ENCODE measurements at regions not wholly inside any gene's neighbourhood (a gene's known extent, or its start where the extent isn't known, plus 50 kb on each side); places are given as distances from the start of the nearest gene placed in this dataset.

- intact Hi-C loops (cut with micrococcal nuclease) = no loop called here
These were observed 311.4 kb downstream of the CDH26 start for GRCh38 chr20:60269573-60270162.

GRCh38 chr20:60270341-60270740 is 312.1 kb downstream of the CDH26 start:
- intact Hi-C loops (cut with micrococcal nuclease) = no loop called here

GRCh38 chr20:60271597-60271996 is 313.4 kb downstream of the CDH26 start:
- intact Hi-C loops (cut with micrococcal nuclease) = no loop called here

- intact Hi-C loops (cut with micrococcal nuclease) = no loop called here
These were observed 314.6 kb downstream of the CDH26 start for GRCh38 chr20:60272790-60273189.

- intact Hi-C loops (cut with micrococcal nuclease) = no loop called here
These were observed 316.5 kb downstream of the CDH26 start for GRCh38 chr20:60274717-60275116.

- intact Hi-C loops (cut with micrococcal nuclease) = no loop called here
These were observed 323.1 kb downstream of the CDH26 start for GRCh38 chr20:60281295-60281694.

- intact Hi-C loops (cut with micrococcal nuclease) = no loop called here
These were observed 325.1 kb downstream of the CDH26 start for GRCh38 chr20:60283281-60283680.

GRCh38 chr20:60286764-60287163 is 328.5 kb downstream of the CDH26 start:
- intact Hi-C loops (cut with micrococcal nuclease) = no loop called here

GRCh38 chr20:60288945-60289344 is 330.7 kb downstream of the CDH26 start:
- intact Hi-C loops (cut with micrococcal nuclease) = no loop called here

- intact Hi-C loops (cut with micrococcal nuclease) = no loop called here
These were observed 333.8 kb downstream of the CDH26 start for GRCh38 chr20:60292001-60292520.

- intact Hi-C loops (cut with micrococcal nuclease) = no loop called here
These were observed 336.4 kb downstream of the CDH26 start for GRCh38 chr20:60294632-60295031.

- intact Hi-C loops (cut with micrococcal nuclease) = no loop called here
These were observed 337.0 kb downstream of the CDH26 start for GRCh38 chr20:60295214-60295613.

GRCh38 chr20:60297649-60298048 is 339.4 kb downstream of the CDH26 start:
- intact Hi-C loops (cut with micrococcal nuclease) = no loop called here

GRCh38 chr20:60298647-60299046 is 340.4 kb downstream of the CDH26 start:
- intact Hi-C loops (cut with micrococcal nuclease) = no loop called here

GRCh38 chr20:60299951-60300350 is 341.7 kb downstream of the CDH26 start:
- intact Hi-C loops (cut with micrococcal nuclease) = no loop called here

- intact Hi-C loops (cut with micrococcal nuclease) = no loop called here
These were observed 342.2 kb downstream of the CDH26 start for GRCh38 chr20:60300374-60300773.

- intact Hi-C loops (cut with micrococcal nuclease) = no loop called here
These were observed 344.7 kb downstream of the CDH26 start for GRCh38 chr20:60302875-60303274.

GRCh38 chr20:60304026-60304590 is 345.9 kb downstream of the CDH26 start:
- intact Hi-C loops (cut with micrococcal nuclease) = no loop called here

- intact Hi-C loops (cut with micrococcal nuclease) = no loop called here
These were observed 346.7 kb downstream of the CDH26 start for GRCh38 chr20:60304931-60305330.

GRCh38 chr20:60306105-60306504 is 347.9 kb downstream of the CDH26 start:
- intact Hi-C loops (cut with micrococcal nuclease) = no loop called here

- intact Hi-C loops (cut with micrococcal nuclease) = no loop called here
These were observed 348.3 kb downstream of the CDH26 start for GRCh38 chr20:60306551-60306950.

GRCh38 chr20:60310560-60311349 is 352.5 kb downstream of the CDH26 start:
- intact Hi-C loops (cut with micrococcal nuclease) = no loop called here

GRCh38 chr20:60313191-60313590 is 355.0 kb downstream of the CDH26 start:
- intact Hi-C loops (cut with micrococcal nuclease) = no loop called here
